ENCODE measurements at regions not wholly inside any gene's neighbourhood (a gene's known extent, or its start where the extent isn't known, plus 50 kb on each side); places are given as distances from the start of the nearest gene placed in this dataset.
"Not testable (repeated sequence)": the region's sequence is repeated elsewhere in the genome, so short reads cannot be mapped to it uniquely, and the experiment has no call there.

DNA sequence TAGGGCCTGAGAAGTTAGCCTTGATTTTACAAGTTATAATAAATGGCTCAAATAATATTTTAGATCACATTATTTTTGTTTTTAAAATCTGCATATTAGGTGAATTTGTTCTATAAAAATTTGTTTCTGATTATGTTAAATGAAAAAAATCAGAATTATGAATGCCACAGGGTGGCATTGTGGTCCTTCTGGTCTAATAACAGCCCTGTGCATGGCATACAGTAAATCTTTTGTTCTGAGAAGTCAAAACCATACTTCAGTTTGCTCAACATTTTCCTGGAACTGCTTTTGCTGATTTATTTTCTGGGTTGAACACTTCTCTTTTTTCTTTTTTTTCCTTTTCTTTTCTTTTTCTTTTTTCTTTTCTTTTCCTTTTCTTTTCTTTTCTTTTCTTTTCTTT, 101.0 kb upstream of the UBQLN2 start (continued):
- TF ChIP-seq, protein P1, sequence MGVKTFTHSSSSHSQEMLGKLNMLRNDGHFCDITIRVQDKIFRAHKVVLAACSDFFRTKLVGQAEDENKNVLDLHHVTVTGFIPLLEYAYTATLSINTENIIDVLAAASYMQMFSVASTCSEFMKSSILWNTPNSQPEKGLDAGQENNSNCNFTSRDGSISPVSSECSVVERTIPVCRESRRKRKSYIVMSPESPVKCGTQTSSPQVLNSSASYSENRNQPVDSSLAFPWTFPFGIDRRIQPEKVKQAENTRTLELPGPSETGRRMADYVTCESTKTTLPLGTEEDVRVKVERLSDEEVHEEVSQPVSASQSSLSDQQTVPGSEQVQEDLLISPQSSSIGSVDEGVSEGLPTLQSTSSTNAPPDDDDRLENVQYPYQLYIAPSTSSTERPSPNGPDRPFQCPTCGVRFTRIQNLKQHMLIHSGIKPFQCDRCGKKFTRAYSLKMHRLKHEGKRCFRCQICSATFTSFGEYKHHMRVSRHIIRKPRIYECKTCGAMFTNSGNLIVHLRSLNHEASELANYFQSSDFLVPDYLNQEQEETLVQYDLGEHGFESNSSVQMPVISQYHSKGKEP (tag by site-specific recombination; IDR thresholded peaks at IDR 0.05), result no peak
- TF ChIP-seq, protein P2, sequence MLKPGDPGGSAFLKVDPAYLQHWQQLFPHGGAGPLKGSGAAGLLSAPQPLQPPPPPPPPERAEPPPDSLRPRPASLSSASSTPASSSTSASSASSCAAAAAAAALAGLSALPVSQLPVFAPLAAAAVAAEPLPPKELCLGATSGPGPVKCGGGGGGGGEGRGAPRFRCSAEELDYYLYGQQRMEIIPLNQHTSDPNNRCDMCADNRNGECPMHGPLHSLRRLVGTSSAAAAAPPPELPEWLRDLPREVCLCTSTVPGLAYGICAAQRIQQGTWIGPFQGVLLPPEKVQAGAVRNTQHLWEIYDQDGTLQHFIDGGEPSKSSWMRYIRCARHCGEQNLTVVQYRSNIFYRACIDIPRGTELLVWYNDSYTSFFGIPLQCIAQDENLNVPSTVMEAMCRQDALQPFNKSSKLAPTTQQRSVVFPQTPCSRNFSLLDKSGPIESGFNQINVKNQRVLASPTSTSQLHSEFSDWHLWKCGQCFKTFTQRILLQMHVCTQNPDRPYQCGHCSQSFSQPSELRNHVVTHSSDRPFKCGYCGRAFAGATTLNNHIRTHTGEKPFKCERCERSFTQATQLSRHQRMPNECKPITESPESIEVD (tag by site-specific recombination; IDR thresholded peaks at IDR 0.05), result no peak

DNA sequence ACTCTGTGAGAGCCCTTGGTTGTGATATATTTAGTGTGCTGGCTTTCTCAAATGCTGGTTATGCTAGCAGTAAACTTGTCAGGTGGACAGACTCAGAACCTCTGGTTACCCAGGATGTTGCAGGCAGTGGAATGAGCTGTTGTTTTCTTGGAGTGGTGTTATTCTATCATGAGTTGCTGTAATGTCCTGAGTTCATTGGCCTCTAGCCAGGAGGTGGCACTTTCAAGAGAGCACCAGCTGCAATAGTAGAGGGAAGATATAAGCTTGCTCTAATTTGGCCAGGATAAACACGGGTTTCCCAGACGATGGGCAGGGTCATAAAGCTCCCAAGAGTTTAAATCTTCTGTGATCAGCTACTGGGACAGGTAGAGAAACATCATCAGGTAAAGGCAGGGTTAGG, 95.0 kb upstream of the UBQLN2 start:
- Histone ChIP-seq H3K9me3 (ENCODE audit: control insufficient read depth, insufficient read depth, low read depth, low read length) (no peaks in the 10 kb centered on the region), H3K4me1 (ENCODE audit: control insufficient read depth, insufficient read depth, low read length) (no peaks in the 10 kb centered on the region), H3K4me3 (ENCODE audit: low read depth, low read length) (no peak overlapping the region), H3K36me3 (ENCODE audit: control insufficient read depth in 2 of 2, insufficient read depth in 1 of 2, low read length in 2 of 2) (no peaks in the 10 kb centered on the region), H3K27ac (ENCODE audit: extremely low read depth, low read depth, low read length) (no peak overlapping the region)
- POLR2A ChIA-PET, result no interaction called here
- CTCF ChIA-PET, result interaction anchor here (0.5 kb wide), 1 partner anchor 192 kb away, joined by 3 read pairs; no protein-coding TSS in a partner anchor
- TF ChIP-seq, protein P3, sequence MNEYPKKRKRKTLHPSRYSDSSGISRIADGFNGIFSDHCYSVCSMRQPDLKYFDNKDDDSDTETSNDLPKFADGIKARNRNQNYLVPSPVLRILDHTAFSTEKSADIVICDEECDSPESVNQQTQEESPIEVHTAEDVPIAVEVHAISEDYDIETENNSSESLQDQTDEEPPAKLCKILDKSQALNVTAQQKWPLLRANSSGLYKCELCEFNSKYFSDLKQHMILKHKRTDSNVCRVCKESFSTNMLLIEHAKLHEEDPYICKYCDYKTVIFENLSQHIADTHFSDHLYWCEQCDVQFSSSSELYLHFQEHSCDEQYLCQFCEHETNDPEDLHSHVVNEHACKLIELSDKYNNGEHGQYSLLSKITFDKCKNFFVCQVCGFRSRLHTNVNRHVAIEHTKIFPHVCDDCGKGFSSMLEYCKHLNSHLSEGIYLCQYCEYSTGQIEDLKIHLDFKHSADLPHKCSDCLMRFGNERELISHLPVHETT (tag by site-specific recombination; IDR thresholded peaks at IDR 0.05), result no peak
- TF ChIP-seq GLI4 (tag by site-specific recombination; IDR thresholded peaks at IDR 0.05), result no peak
- TF ChIP-seq, protein P4, sequence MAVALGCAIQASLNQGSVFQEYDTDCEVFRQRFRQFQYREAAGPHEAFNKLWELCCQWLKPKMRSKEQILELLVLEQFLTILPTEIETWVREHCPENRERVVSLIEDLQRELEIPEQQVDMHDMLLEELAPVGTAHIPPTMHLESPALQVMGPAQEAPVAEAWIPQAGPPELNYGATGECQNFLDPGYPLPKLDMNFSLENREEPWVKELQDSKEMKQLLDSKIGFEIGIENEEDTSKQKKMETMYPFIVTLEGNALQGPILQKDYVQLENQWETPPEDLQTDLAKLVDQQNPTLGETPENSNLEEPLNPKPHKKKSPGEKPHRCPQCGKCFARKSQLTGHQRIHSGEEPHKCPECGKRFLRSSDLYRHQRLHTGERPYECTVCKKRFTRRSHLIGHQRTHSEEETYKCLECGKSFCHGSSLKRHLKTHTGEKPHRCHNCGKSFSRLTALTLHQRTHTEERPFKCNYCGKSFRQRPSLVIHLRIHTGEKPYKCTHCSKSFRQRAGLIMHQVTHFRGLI (tag by site-specific recombination; IDR thresholded peaks at IDR 0.05), result no peak

DNA sequence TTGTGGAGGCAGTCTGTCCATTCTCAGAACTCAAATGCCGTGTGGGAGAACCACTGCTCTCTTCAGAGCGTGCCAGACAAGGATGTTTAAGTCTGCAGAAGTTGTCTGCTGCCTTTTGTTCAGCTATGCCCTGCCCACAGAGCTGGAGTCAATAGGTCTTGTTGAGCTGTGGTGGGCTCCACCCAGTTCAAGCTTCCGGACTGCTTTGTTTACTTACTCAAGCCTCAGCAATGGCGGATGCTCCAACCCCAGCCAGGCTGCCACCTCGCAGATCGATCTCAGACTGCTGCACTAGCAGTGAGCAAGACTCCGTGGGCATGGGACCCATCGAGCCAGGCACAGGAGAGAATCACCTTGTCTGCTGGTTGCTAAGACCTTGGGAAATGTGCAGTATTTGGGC, 68.5 kb upstream of the UBQLN2 start:
- CTCF ChIA-PET; POLR2A ChIA-PET; H3K9me3 ChIP-seq (ENCODE audit: control insufficient read depth, insufficient read depth, low read depth, low read length): not testable (repeated sequence)

DNA sequence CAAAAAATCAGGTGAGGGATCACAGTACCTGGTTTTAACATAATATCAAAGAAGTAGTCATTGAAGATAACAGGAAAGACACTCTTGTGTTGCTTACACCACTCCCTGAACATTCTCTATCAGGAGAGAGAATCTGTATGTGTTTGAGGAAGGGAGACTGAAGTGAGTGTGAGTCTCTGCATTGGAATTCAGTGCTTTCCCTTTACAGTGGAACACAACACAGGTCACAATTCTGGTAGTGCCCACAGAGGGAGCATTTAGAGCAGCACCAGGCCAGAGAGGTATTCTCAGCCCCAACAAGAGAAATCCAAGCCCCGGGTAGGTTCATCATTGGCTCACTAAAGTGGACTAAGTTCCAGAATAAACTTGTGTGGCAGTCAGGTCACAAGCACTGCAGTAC, 64.7 kb upstream of the UBQLN2 start:
- no peaks in the 10 kb centered on the region for H3K9me3 ChIP-seq (ENCODE audit: control insufficient read depth, insufficient read depth, low read depth, low read length)
- H3K27ac ChIP-seq (ENCODE audit: extremely low read depth, low read depth, low read length), result no peak overlapping the region
- POLR2A ChIA-PET, result no interaction called here
- no peaks in the 10 kb centered on the region for H3K36me3 ChIP-seq (ENCODE audit: control insufficient read depth in 2 of 2, insufficient read depth in 1 of 2, low read length in 2 of 2)
- CTCF ChIA-PET, result no interaction called here
- no peak overlapping the region for H3K4me3 ChIP-seq (ENCODE audit: low read depth, low read length)
- TF ChIP-seq ZNF10 (tag by site-specific recombination; IDR thresholded peaks at IDR 0.05) (no peak), ZNF596 (tag by site-specific recombination; IDR thresholded peaks at IDR 0.05) (no peak), ZNF626 (tag by site-specific recombination; IDR thresholded peaks at IDR 0.05) (no peak), HOXC10 (CRISPR knock-in tag; IDR thresholded peaks at IDR 0.05) (no peak), ZBTB1 (tag by site-specific recombination; IDR thresholded peaks at IDR 0.05) (no peak), ZNF433 (tag by site-specific recombination; IDR thresholded peaks at IDR 0.05; ENCODE audit: low read depth) (no peak), BCL11B (tag by site-specific recombination; IDR thresholded peaks at IDR 0.05; ENCODE audit: low read depth) (no peak), FEZF1 (tag by site-specific recombination; IDR thresholded peaks at IDR 0.05) (no peak), ZNF529 (tag by site-specific recombination; IDR thresholded peaks at IDR 0.05; ENCODE audit: insufficient replicate concordance) (no peak), ZBTB7A (tag by site-specific recombination; IDR thresholded peaks at IDR 0.05; ENCODE audit: low read depth) (no peak)
- TF ChIP-seq, protein P5, sequence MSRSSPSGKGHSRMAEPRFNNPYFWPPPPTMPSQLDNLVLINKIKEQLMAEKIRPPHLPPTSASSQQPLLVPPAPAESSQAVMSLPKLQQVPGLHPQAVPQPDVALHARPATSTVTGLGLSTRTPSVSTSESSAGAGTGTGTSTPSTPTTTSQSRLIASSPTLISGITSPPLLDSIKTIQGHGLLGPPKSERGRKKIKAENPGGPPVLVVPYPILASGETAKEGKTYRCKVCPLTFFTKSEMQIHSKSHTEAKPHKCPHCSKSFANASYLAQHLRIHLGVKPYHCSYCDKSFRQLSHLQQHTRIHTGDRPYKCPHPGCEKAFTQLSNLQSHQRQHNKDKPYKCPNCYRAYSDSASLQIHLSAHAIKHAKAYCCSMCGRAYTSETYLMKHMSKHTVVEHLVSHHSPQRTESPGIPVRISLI (tag by site-specific recombination; IDR thresholded peaks at IDR 0.05), result no peak
- no peaks in the 10 kb centered on the region for H3K4me1 ChIP-seq (ENCODE audit: control insufficient read depth, insufficient read depth, low read length)

More for the DNA sequence above, 68.5 kb upstream of the UBQLN2 start:
- not testable (repeated sequence) for H3K4me1 ChIP-seq (ENCODE audit: control insufficient read depth, insufficient read depth, low read length); H3K4me3 ChIP-seq (ENCODE audit: low read depth, low read length); H3K27ac ChIP-seq (ENCODE audit: extremely low read depth, low read depth, low read length); H3K36me3 ChIP-seq (ENCODE audit: control insufficient read depth in 2 of 2, insufficient read depth in 1 of 2, low read length in 2 of 2)

Measured in HEK293 (cell line).